GM21529 (cell line): ENCODE measurements at regions not wholly inside any gene's neighbourhood (a gene's known extent, or its start where the extent isn't known, plus 50 kb on each side); places are given as distances from the start of the nearest gene placed in this dataset.

Source experiments
- ATAC-seq: cut with Tn5 transposase; IDR thresholded peaks from one replicate; pipeline ENCODE4 v1.9.1; 2021; ENCODE audit not compliant: unreplicated experiment

DNA sequence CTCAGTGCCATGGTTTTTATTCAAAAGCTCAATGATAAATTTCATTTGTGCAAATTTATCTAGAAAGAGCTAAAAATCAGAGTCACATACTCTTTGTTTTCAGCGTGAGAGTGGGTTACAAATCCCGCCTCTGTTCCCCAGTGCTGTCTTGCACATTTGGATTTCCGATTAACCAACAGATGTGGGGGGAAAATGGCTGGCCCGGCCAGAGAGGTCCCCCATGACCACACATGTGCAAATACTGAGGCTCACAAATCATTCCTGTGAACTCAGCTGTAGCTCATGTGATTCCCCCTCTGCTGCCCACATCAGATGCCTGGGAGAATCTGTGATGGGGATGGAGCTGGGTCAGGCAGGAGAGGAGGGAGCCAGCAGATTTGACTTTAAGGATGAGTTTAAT lies 168.7 kb downstream of the PAX1 start:
- no peak for ATAC-seq

DNA sequence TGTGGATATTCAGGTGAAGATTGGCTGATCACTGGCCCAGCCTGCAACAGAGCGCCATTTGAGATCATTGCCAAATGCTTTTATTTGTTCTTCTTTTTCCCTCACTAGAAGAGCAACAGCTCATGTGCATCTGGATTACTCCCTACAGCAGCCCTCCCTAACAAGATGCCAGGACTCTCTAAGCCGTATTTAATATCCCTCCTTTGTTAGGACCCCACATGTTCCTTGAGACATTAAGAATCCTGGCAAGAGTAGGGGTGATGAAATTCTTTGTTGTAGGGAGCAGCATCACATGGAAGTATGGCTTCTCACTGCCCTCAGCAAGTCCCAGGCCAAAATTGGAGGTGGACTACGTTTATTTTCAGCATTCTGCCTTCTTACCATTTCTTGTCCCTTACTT lies 167.8 kb downstream of the PAX1 start:
- no peak for ATAC-seq

DNA sequence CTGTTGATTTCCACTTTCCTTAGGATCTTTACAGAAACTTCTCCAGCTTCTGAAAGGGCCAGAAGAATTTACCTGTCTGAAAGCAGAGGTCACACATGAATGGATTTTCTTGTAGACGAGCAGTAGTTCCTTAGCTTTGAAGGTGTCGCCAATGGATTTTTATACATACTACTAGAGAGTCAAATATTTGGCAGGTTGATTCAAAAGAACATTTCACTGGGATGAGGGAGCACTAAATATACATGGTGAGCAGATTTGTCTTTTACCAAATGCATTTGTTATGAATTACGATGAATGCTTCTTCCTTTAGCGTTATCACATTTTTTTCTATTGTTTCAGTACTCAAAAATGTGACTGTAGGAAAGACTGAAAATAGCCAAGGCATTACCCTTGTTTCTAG lies 162.3 kb downstream of the PAX1 start:
- ATAC-seq, result no peak

GRCh38 chr20:21867353-21867752 lies 161.9 kb downstream of the PAX1 start:
- ATAC-seq, result no peak

DNA sequence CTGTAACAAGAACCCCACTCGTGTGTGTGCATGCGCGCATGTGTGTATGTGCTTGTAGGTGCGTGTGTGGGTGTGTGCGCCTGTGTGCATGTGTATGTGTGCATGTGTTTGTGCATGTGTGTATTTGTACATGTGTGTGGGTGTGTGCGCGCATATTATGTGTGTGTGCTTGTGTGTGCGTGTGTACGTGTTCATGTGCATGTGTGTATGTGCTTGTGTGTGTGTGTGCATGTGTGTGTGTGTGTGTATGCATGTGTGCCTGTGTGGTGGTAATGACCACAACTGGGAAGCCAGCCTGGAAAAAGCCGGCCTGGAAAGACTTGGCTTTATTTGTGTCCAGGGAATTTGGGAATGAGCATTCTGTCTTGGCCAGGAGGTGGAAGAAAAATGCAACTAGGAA lies 157.5 kb downstream of the PAX1 start:
- ATAC-seq, result no peak

DNA sequence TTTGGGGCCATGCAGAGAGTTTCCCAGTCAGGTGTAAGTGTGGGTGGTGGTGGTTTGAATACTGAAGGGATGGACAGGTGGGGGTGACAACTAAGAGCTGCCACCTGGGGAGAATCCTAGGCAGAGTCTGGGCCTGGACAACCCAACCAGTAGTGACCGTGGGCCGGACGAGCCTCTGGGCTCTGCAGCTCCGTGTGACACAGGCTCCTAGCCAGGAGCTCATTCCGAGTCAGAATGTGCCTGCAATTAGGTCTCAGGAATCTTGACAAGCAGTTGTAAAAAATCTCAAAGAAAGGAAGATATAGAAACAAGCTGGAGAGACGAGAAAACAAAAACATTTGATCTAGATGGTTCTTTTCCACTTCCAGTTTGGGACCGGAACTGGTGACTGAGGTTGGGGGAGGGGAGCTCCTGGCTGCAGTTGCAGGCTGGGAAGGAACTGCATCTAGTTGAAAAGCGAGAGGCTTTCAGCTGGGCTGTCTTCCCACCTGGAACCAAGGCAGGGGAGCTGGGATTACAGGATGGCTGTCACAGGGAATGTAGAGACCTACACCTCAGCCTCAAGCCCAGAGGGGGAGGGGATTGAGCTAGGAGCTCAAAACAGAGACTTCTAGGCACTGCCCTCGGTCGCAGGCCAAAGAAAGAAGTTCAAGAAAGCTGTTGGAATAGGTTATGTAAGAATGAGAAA lies 156.9 kb downstream of the PAX1 start:
- no peak for ATAC-seq

DNA sequence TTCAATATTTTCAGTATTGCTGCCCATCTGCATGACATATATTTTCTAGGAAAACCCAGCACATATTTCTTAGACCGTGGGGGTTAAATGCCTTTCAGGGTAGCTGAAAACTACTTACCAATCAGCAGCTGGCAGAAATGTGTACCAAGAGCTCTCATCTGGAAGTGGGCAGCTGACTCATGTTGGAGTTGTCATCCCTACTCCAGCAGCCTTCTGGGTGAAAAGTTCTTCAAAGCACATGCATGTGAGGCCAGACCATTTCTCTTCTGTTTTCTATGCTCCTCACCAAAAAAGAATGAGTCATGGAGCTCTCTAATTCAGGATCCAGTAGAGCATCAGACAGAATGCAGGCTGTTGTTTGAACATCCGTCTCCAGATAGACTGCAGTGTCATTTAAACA lies 135.5 kb downstream of the PAX1 start:
- ATAC-seq, result no peak

- ATAC-seq, result no peak
Observed at GRCh38 chr20:21839982-21840381, 134.5 kb downstream of the PAX1 start.

GRCh38 chr20:21836346-21836745 lies 130.9 kb downstream of the PAX1 start:
- no peak for ATAC-seq

- no peak for ATAC-seq
Observed at GRCh38 chr20:21835042-21835441, 129.6 kb downstream of the PAX1 start.

- ATAC-seq, result no peak
Observed at GRCh38 chr20:21832442-21833385, 127.2 kb downstream of the PAX1 start.

- no peak for ATAC-seq
Observed at GRCh38 chr20:21826976-21827375, 121.5 kb downstream of the PAX1 start.

GRCh38 chr20:21821358-21821757 lies 115.9 kb downstream of the PAX1 start:
- ATAC-seq, result no peak

GRCh38 chr20:21820688-21821087 lies 115.2 kb downstream of the PAX1 start:
- ATAC-seq, result no peak

GRCh38 chr20:21820045-21820444 lies 114.6 kb downstream of the PAX1 start:
- no peak for ATAC-seq

GRCh38 chr20:21812379-21812778 lies 106.9 kb downstream of the PAX1 start:
- ATAC-seq, result no peak

DNA sequence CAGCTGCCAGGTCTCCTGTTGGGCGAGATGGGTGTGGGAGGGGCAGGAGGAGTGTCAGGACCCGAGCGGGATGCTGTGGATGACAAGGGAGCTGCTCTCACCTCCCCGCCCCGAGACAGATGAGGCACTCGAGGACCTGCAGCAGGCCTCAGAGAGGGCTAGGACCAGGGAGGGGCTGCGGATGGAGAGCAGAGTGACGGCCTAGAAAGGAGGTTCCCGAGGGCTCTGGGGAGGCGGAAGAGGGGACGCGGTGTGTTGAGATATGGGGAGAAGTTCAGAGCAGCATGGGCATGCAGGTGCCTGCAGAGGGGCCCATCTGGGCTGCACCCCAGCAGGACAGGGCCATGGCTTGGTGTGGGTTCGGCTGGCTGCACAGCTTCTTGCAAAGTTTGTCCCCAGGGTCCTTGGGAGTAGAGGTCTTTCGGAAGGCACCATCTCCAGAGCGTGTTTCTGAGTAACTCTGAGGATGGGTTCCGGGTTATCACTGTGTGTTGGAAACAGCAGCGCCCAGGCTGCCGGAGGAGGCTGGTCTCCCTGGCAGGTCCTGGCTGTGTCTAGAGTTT lies 104.6 kb downstream of the PAX1 start:
- ATAC-seq, result no peak

DNA sequence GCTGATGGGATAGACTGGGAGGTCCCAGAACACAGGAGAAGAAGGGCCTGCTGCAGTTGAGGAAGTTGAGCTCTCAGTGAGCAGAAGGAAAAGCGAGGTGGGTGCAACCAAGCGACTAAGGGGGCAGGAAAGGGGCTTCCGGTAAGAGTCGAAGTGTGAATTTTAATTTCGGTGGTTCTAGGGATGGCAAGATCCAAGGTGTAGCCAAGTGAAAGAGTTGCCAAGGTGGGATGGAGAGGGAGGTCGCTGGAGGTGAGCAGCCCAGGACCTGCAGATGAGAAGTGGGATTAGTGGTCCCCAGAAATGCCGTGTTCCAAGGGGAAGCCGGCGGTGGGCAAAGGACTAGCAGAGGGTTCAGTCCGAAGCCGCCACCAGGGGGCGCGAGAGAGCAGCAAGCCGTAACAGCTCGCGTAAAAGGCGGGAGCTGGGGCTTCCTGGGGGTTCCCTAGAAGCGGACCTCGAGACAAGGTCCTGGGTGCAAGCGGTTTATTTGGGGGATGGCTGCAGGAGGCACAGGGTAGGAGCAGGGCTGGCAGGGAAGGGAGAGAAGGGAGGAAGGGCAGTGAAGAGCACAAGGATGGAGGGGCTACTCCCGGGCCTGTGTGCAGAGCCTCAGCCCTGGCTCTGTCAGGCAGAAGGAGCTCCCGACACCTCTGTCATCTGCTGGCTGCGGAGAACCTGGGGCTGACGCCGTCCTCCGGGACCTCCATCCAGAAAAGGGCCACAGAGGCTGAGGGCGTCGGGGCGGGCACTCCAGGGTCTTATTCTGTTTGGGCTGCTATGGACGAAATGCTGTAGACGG lies 103.6 kb downstream of the PAX1 start:
- no peak for ATAC-seq

GRCh38 chr20:21808139-21808538 lies 102.7 kb downstream of the PAX1 start:
- no peak for ATAC-seq

- ATAC-seq, result no peak
Observed at GRCh38 chr20:21804802-21805201, 99.3 kb downstream of the PAX1 start.

GRCh38 chr20:21801193-21801592 lies 95.7 kb downstream of the PAX1 start:
- no peak for ATAC-seq
